ENCODE measurements at regions not wholly inside any gene's neighbourhood (a gene's known extent, or its start where the extent isn't known, plus 50 kb on each side); places are given as distances from the start of the nearest gene placed in this dataset.

DNA sequence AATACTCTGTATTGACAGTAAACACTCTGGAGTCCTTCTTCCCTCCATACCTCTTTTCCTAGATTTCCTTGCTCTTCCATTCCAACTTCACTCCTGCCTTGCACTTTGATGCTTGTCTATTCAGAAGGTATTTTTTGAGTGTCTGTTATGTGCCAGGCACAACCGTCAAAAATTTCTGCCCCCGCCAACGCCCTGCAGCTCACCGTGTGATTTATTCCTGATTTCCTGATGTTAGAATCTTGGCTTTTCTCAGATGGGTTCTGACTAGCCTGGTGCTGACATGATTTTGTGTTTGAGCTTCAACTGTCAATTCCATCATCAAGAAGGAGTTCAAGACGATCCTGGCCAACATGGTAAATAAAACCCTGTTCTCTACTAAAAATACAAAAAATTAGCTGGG, 297.5 kb downstream of the AGTPBP1 start:
- ChIA-PET POLR2A (interaction anchor here (1.4 kb wide), 1 partner anchor 12 kb away, joined by 3 read pairs; no protein-coding TSS in a partner anchor), CTCF (interaction anchor here (1.0 kb wide), 1 partner anchor 19 kb away, joined by 5 read pairs; no protein-coding TSS in a partner anchor)
- TF ChIP-seq ZNF510 (tag by site-specific recombination; IDR thresholded peaks at IDR 0.05; ENCODE audit: insufficient replicate concordance) (no peak), ZFP3 (tag by site-specific recombination; IDR thresholded peaks at IDR 0.05; ENCODE audit: low read depth) (no peak), ZNF585B (tag by site-specific recombination; IDR thresholded peaks at IDR 0.05) (no peak), ZNF777 (tag by site-specific recombination; IDR thresholded peaks at IDR 0.05; ENCODE audit: borderline replicate concordance) (no peak), SCRT1 (tag by site-specific recombination; IDR thresholded peaks at IDR 0.05; ENCODE audit: borderline replicate concordance) (no peak), ZNF837 (tag by site-specific recombination; IDR thresholded peaks at IDR 0.05) (no peak), ZNF843 (tag by site-specific recombination; IDR thresholded peaks at IDR 0.05) (no peak)
- TF ChIP-seq, protein P1, sequence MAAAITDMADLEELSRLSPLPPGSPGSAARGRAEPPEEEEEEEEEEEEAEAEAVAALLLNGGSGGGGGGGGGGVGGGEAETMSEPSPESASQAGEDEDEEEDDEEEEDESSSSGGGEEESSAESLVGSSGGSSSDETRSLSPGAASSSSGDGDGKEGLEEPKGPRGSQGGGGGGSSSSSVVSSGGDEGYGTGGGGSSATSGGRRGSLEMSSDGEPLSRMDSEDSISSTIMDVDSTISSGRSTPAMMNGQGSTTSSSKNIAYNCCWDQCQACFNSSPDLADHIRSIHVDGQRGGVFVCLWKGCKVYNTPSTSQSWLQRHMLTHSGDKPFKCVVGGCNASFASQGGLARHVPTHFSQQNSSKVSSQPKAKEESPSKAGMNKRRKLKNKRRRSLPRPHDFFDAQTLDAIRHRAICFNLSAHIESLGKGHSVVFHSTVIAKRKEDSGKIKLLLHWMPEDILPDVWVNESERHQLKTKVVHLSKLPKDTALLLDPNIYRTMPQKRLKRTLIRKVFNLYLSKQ (tag by site-specific recombination; IDR thresholded peaks at IDR 0.05; ENCODE audit: borderline replicate concordance), result no peak
- TF ChIP-seq, protein P2, sequence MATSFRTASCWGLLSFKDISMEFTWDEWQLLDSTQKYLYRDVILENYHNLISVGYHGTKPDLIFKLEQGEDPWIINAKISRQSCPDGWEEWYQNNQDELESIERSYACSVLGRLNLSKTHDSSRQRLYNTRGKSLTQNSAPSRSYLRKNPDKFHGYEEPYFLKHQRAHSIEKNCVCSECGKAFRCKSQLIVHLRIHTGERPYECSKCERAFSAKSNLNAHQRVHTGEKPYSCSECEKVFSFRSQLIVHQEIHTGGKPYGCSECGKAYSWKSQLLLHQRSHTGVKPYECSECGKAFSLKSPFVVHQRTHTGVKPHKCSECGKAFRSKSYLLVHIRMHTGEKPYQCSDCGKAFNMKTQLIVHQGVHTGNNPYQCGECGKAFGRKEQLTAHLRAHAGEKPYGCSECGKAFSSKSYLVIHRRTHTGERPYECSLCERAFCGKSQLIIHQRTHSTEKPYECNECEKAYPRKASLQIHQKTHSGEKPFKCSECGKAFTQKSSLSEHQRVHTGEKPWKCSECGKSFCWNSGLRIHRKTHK (tag by site-specific recombination; IDR thresholded peaks at IDR 0.05), result no peak
- Histone ChIP-seq H3K4me3 (ENCODE audit: low read depth, low read length) (no peak overlapping the region), H3K4me1 (ENCODE audit: control insufficient read depth, insufficient read depth, low read length) (no peaks in the 10 kb centered on the region), H3K36me3 (ENCODE audit: control insufficient read depth in 2 of 2, insufficient read depth in 1 of 2, low read length in 2 of 2) (no peaks in the 10 kb centered on the region), H3K9me3 (ENCODE audit: control insufficient read depth, insufficient read depth, low read depth, low read length) (no peaks in the 10 kb centered on the region), H3K27ac (ENCODE audit: extremely low read depth, low read depth, low read length) (no peak overlapping the region)

DNA sequence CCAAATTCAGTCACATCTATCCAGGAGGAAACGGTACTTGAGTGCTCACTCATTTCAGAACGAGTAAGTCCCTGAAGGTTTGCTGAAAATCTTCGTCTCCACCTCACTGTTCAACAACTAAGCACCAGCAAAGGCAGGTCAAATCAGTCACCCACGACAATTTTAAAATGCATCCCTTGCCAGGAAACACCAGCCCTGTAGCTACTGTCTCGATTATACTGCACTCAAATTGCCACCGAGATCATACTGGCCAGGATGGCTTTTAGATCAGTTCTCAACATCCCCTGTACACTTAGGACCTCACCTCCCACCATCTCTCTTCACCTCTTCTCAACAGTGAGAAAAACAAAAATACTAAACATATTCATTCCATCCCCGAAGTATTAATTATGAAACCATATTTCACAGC, 298.6 kb downstream of the AGTPBP1 start:
- H3K36me3 ChIP-seq (ENCODE audit: control insufficient read depth in 2 of 2, insufficient read depth in 1 of 2, low read length in 2 of 2), result no peaks in the 10 kb centered on the region
- CTCF ChIA-PET, result interaction anchor here (0.6 to 1.0 kb wide), 2 partner anchors 18 to 85 kb away, joined by 3 to 5 read pairs; no protein-coding TSS in a partner anchor
- no peaks in the 10 kb centered on the region for H3K9me3 ChIP-seq (ENCODE audit: control insufficient read depth, insufficient read depth, low read depth, low read length)
- TF ChIP-seq ZNF623 (tag by site-specific recombination; IDR thresholded peaks at IDR 0.05), result no peak
- no peak for TF ChIP-seq ZNF140 (tag by site-specific recombination; IDR thresholded peaks at IDR 0.05)
- TF ChIP-seq, protein P3, sequence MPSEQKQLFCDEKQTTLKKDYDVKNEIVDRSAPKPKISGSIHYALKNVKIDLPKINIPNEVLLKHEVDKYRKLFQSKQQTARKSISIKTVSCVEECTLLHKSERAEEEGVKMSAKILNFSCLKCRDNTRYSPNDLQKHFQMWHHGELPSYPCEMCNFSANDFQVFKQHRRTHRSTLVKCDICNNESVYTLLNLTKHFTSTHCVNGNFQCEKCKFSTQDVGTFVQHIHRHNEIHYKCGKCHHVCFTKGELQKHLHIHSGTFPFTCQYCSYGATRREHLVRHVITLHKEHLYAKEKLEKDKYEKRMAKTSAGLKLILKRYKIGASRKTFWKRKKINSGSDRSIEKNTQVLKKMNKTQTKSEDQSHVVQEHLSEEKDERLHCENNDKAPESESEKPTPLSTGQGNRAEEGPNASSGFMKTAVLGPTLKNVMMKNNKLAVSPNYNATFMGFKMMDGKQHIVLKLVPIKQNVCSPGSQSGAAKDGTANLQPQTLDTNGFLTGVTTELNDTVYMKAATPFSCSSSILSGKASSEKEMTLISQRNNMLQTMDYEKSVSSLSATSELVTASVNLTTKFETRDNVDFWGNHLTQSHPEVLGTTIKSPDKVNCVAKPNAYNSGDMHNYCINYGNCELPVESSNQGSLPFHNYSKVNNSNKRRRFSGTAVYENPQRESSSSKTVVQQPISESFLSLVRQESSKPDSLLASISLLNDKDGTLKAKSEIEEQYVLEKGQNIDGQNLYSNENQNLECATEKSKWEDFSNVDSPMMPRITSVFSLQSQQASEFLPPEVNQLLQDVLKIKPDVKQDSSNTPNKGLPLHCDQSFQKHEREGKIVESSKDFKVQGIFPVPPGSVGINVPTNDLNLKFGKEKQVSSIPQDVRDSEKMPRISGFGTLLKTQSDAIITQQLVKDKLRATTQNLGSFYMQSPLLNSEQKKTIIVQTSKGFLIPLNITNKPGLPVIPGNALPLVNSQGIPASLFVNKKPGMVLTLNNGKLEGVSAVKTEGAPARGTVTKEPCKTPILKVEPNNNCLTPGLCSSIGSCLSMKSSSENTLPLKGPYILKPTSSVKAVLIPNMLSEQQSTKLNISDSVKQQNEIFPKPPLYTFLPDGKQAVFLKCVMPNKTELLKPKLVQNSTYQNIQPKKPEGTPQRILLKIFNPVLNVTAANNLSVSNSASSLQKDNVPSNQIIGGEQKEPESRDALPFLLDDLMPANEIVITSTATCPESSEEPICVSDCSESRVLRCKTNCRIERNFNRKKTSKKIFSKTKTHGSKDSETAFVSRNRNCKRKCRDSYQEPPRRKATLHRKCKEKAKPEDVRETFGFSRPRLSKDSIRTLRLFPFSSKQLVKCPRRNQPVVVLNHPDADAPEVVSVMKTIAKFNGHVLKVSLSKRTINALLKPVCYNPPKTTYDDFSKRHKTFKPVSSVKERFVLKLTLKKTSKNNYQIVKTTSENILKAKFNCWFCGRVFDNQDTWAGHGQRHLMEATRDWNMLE (tag by site-specific recombination; conservative IDR thresholded peaks at IDR 0.05; ENCODE audit: low read depth), result no peak
- no peak for TF ChIP-seq ZNF660 (tag by site-specific recombination; IDR thresholded peaks at IDR 0.05)
- no peak for TF ChIP-seq HOXD13 (CRISPR knock-in tag; IDR thresholded peaks at IDR 0.05; ENCODE audit: borderline replicate concordance)
- TF ChIP-seq ZNF169 (tag by site-specific recombination; IDR thresholded peaks at IDR 0.05), result no peak
- TF ChIP-seq, protein P4, sequence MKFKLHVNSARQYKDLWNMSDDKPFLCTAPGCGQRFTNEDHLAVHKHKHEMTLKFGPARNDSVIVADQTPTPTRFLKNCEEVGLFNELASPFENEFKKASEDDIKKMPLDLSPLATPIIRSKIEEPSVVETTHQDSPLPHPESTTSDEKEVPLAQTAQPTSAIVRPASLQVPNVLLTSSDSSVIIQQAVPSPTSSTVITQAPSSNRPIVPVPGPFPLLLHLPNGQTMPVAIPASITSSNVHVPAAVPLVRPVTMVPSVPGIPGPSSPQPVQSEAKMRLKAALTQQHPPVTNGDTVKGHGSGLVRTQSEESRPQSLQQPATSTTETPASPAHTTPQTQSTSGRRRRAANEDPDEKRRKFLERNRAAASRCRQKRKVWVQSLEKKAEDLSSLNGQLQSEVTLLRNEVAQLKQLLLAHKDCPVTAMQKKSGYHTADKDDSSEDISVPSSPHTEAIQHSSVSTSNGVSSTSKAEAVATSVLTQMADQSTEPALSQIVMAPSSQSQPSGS (tag by site-specific recombination; IDR thresholded peaks at IDR 0.05; ENCODE audit: low read depth), result no peak
- no peak for TF ChIP-seq ZNF747 (tag by site-specific recombination; IDR thresholded peaks at IDR 0.05)
- H3K27ac ChIP-seq (ENCODE audit: extremely low read depth, low read depth, low read length), result no peak overlapping the region
- no peaks in the 10 kb centered on the region for H3K4me1 ChIP-seq (ENCODE audit: control insufficient read depth, insufficient read depth, low read length)
- H3K4me3 ChIP-seq (ENCODE audit: low read depth, low read length), result no peak overlapping the region
- POLR2A ChIA-PET, result interaction anchor here (1.4 kb wide), 1 partner anchor 11 kb away, joined by 3 read pairs; no protein-coding TSS in a partner anchor
